BLaER1 treated with 17β-estradiol and CSF1 and Interleukin-3, amounts not matched to agents 10 nM and 100 nM (cell line): ENCODE measurements at regions not wholly inside any gene's neighbourhood (a gene's known extent, or its start where the extent isn't known, plus 50 kb on each side); places are given as distances from the start of the nearest gene placed in this dataset.

ENCODE experiments used
- H3K27ac ChIP-seq, 11 experiments: shearing (Covaris generic); formaldehyde crosslinking; 2 replicates each; pipeline ENCODE4 v1.8.1; 2022
- H3K27me3 ChIP-seq, 11 experiments: shearing (Covaris generic); formaldehyde crosslinking; 2 replicates each; pipeline ENCODE4 v1.8.1; 2022
- H3K36me3 ChIP-seq, 11 experiments: shearing (Covaris generic); formaldehyde crosslinking; 2 replicates each; pipeline ENCODE4 v1.8.1; 2022
- H3K4me1 ChIP-seq, 10 experiments: shearing (Covaris generic); formaldehyde crosslinking; 2 replicates each; pipeline ENCODE4 v1.8.1; 2022
- H3K4me2 ChIP-seq, 11 experiments: shearing (Covaris generic); formaldehyde crosslinking; 2 replicates each; pipeline ENCODE4 v1.8.1; 2022
- H3K4me3 ChIP-seq, 10 experiments: shearing (Covaris generic); formaldehyde crosslinking; 2 replicates each; pipeline ENCODE4 v1.8.1; 2022
- H3K9ac ChIP-seq, 11 experiments: shearing (Covaris generic); formaldehyde crosslinking; 2 replicates each; pipeline ENCODE4 v1.8.1; 2022
- H3K9me3 ChIP-seq, 11 experiments: shearing (Covaris generic); formaldehyde crosslinking; replicated peaks in 1 of 11; 2 replicates each; pipeline ENCODE4 v1.8.1; 2022
- H4K20me1 ChIP-seq, 11 experiments: shearing (Covaris generic); formaldehyde crosslinking; 2 replicates each; pipeline ENCODE4 v1.8.1; 2022
- Cebpa-rat ChIP-seq, 11 experiments: shearing (Covaris generic); IDR thresholded peaks; 2 replicates each; pipeline ENCODE4 v1.8.1; 2022

GRCh38 chr10:53009961-53010907 lies 237.7 kb upstream of the MBL2 start:
- Histone ChIP-seq H3K4me3 (no peak overlapping the region), H3K27me3 (no peaks in the 10 kb centered on the region), H3K9me3 (peaks cover 0 to 6% (median 0%) of the 10 kb centered on the region in 11 experiments; a peak in 1 of 22 replicates), H3K4me1 (peaks cover 0 to 47% (median 22%) of the 10 kb centered on the region in 10 experiments; a peak in 16 of 20 replicates), H3K9ac (no peak overlapping the region), H3K27ac (no peak overlapping the region), H3K4me2 (no peak overlapping the region), H3K36me3 (no peaks in the 10 kb centered on the region), H4K20me1 (no peaks in the 10 kb centered on the region)
- no peak for TF ChIP-seq Cebpa-rat (IDR thresholded peaks at IDR 0.05)

- H3K4me1 ChIP-seq = peaks cover 0 to 21% (median 4%) of the 10 kb centered on the region in 10 experiments; a peak in 13 of 20 replicates
- H3K27ac ChIP-seq = no peak overlapping the region
- no peak for TF ChIP-seq Cebpa-rat (IDR thresholded peaks at IDR 0.05)
- no peaks in the 10 kb centered on the region for H3K36me3 ChIP-seq
- H3K9ac ChIP-seq = no peak overlapping the region
- H3K27me3 ChIP-seq = no peaks in the 10 kb centered on the region
- H3K9me3 ChIP-seq = peaks cover 0 to 6% (median 0%) of the 10 kb centered on the region in 11 experiments; a peak in 1 of 22 replicates
- H4K20me1 ChIP-seq = no peaks in the 10 kb centered on the region
- H3K4me2 ChIP-seq = 0 out of 22 replicates have a peak overlapping the region, but pooled peaks of 1 of the 11 experiments have one; percentile 1
- no peak overlapping the region for H3K4me3 ChIP-seq
These were observed 234.9 kb upstream of the MBL2 start for GRCh38 chr10:53007527-53007842.

- Histone ChIP-seq H3K27ac (no peak overlapping the region), H3K4me2 (no peak overlapping the region)
These were observed 234.3 kb upstream of the MBL2 start for GRCh38 chr10:53006663-53007526.

GRCh38 chr10:53005612-53006345 lies 233.2 kb upstream of the MBL2 start:
- no peak for TF ChIP-seq Cebpa-rat (IDR thresholded peaks at IDR 0.05)
- Histone ChIP-seq H3K27me3 (no peaks in the 10 kb centered on the region), H4K20me1 (no peaks in the 10 kb centered on the region), H3K4me3 (no peak overlapping the region), H3K4me1 (peaks cover 0 to 14% (median 0%) of the 10 kb centered on the region in 10 experiments; a peak in 5 of 20 replicates), H3K4me2 (peak overlapping the region in 2 of 11 experiments; percentile 26 to 32; a peak in 3 of 22 replicates), H3K36me3 (no peaks in the 10 kb centered on the region), H3K27ac (no peak overlapping the region), H3K9me3 (peaks cover 0 to 6% (median 0%) of the 10 kb centered on the region in 11 experiments; a peak in 1 of 22 replicates), H3K9ac (no peak overlapping the region)

More at GRCh38 chr10:53006663-53007526, 234.3 kb upstream of the MBL2 start:
- Histone ChIP-seq H3K9me3 (peaks cover 0 to 6% (median 0%) of the 10 kb centered on the region in 11 experiments; a peak in 1 of 22 replicates), H3K27me3 (no peaks in the 10 kb centered on the region), H3K4me3 (no peak overlapping the region), H3K36me3 (no peaks in the 10 kb centered on the region), H4K20me1 (no peaks in the 10 kb centered on the region), H3K4me1 (peaks cover 0 to 15% (median 0%) of the 10 kb centered on the region in 10 experiments; a peak in 8 of 20 replicates), H3K9ac (no peak overlapping the region)
- no peak for TF ChIP-seq Cebpa-rat (IDR thresholded peaks at IDR 0.05)

- no peaks in the 10 kb centered on the region for H3K9me3 ChIP-seq
- no peaks in the 10 kb centered on the region for H4K20me1 ChIP-seq
- H3K27me3 ChIP-seq = no peaks in the 10 kb centered on the region
- peaks cover 0 to 14% (median 2%) of the 10 kb centered on the region in 10 experiments; a peak in 5 of 20 replicates for H3K4me1 ChIP-seq
- H3K4me2 ChIP-seq = peak overlapping the region in 3 of 11 experiments; percentile 15 to 23 (median 19); a peak in 3 of 22 replicates
- TF ChIP-seq Cebpa-rat (IDR thresholded peaks at IDR 0.05) = no peak
- no peak overlapping the region for H3K4me3 ChIP-seq
- H3K27ac ChIP-seq = no peak overlapping the region
- H3K36me3 ChIP-seq = no peaks in the 10 kb centered on the region
- no peak overlapping the region for H3K9ac ChIP-seq
These were observed 230.5 kb upstream of the MBL2 start for GRCh38 chr10:53003094-53003493.

- Histone ChIP-seq H3K9me3 (0 out of 22 replicates have a peak, but pooled peaks cover 0 to 10% (median 0%) of the 10 kb centered on the region in 11 experiments), H3K4me2 (peak overlapping the region in 2 of 11 experiments; percentile 5 to 38; a peak in 2 of 22 replicates), H3K27ac (no peak overlapping the region), H3K4me3 (no peak overlapping the region), H4K20me1 (no peaks in the 10 kb centered on the region), H3K4me1 (peaks cover 0 to 6% (median 0%) of the 10 kb centered on the region in 10 experiments; a peak in 2 of 20 replicates), H3K27me3 (no peaks in the 10 kb centered on the region), H3K36me3 (no peaks in the 10 kb centered on the region), H3K9ac (no peak overlapping the region)
- TF ChIP-seq Cebpa-rat (IDR thresholded peaks at IDR 0.05) = no peak
These were observed 227.1 kb upstream of the MBL2 start for GRCh38 chr10:52999681-53000080.

GRCh38 chr10:52999258-52999657 lies 226.7 kb upstream of the MBL2 start:
- Histone ChIP-seq H3K9me3 (0 out of 22 replicates have a peak, but pooled peaks cover 0 to 10% (median 0%) of the 10 kb centered on the region in 11 experiments), H3K27ac (no peak overlapping the region), H4K20me1 (no peaks in the 10 kb centered on the region), H3K36me3 (no peaks in the 10 kb centered on the region), H3K4me1 (peaks cover 0 to 6% (median 0%) of the 10 kb centered on the region in 10 experiments; a peak in 2 of 20 replicates), H3K9ac (no peak overlapping the region), H3K4me2 (peak overlapping the region in 1 of 11 experiments; percentile 0; a peak in 1 of 22 replicates), H3K4me3 (no peak overlapping the region), H3K27me3 (no peaks in the 10 kb centered on the region)
- no peak for TF ChIP-seq Cebpa-rat (IDR thresholded peaks at IDR 0.05)

- no peak for TF ChIP-seq Cebpa-rat (IDR thresholded peaks at IDR 0.05)
- Histone ChIP-seq H3K9me3 (peaks cover 0 to 10% (median 0%) of the 10 kb centered on the region in 11 experiments; a peak in 2 of 22 replicates), H4K20me1 (no peaks in the 10 kb centered on the region), H3K36me3 (no peaks in the 10 kb centered on the region), H3K4me3 (no peak overlapping the region), H3K4me2 (no peak overlapping the region), H3K4me1 (peaks cover 0 to 4% (median 0%) of the 10 kb centered on the region in 10 experiments; a peak in 1 of 20 replicates), H3K27ac (no peak overlapping the region), H3K27me3 (no peaks in the 10 kb centered on the region), H3K9ac (no peak overlapping the region)
These were observed 224.4 kb upstream of the MBL2 start for GRCh38 chr10:52997007-52997406.
